ENCODE measurements at regions not wholly inside any gene's neighbourhood (a gene's known extent, or its start where the extent isn't known, plus 50 kb on each side); places are given as distances from the start of the nearest gene placed in this dataset.
"Not testable (repeated sequence)": the region's sequence is repeated elsewhere in the genome, so short reads cannot be mapped to it uniquely, and the experiment has no call there.

- WGBS, 3 donors = 61 to 72% (median 68%) methylated on average over 1 of the region's 1 CpG
- no peak for DNase-seq
- Histone ChIP-seq H3K4me3 (ENCODE audit: low read depth in 1 of 3, low read length in 3 of 3) (no peak overlapping the region), H3K36me3 (ENCODE audit: control insufficient read depth in 3 of 3, insufficient read depth in 2 of 3, low read depth in 1 of 3, low read length in 3 of 3) (no peaks in the 10 kb centered on the region), H3K4me1 (ENCODE audit: control insufficient read depth in 3 of 3, insufficient read depth in 2 of 3, low read depth in 1 of 3, low read length in 2 of 3) (no peaks in the 10 kb centered on the region), H3K9me3 (ENCODE audit: control insufficient read depth in 2 of 2, insufficient read depth in 1 of 2, low read depth in 1 of 2, low read length in 1 of 2) (no peaks in the 10 kb centered on the region), H3K27me3 (ENCODE audit: control insufficient read depth in 3 of 3, insufficient read depth in 3 of 3, low read length in 3 of 3) (no peaks in the 10 kb centered on the region), H3K27ac (ENCODE audit: low read depth in 1 of 3, low read length in 2 of 3) (no peak overlapping the region)
- FAIRE-seq = no peak
These were observed 277.6 kb upstream of the RASGRP1 start for GRCh38 chr15:38842226-38842625.

GRCh38 chr15:38843051-38843501 is 278.5 kb upstream of the RASGRP1 start:
- DNase-seq (no peak), FAIRE-seq (no peak)
- no peak overlapping the region for H3K4me3 ChIP-seq (ENCODE audit: low read depth in 1 of 3, low read length in 3 of 3)
- 67 to 75% (median 68%) methylated on average over 3 of the region's 3 CpGs for WGBS, 3 donors
- H3K27ac ChIP-seq (ENCODE audit: low read depth in 1 of 3, low read length in 2 of 3) = no peak overlapping the region
- H3K36me3 ChIP-seq (ENCODE audit: control insufficient read depth in 3 of 3, insufficient read depth in 2 of 3, low read depth in 1 of 3, low read length in 3 of 3) = no peaks in the 10 kb centered on the region
- no peaks in the 10 kb centered on the region for H3K27me3 ChIP-seq (ENCODE audit: control insufficient read depth in 3 of 3, insufficient read depth in 3 of 3, low read length in 3 of 3)
- H3K4me1 ChIP-seq (ENCODE audit: control insufficient read depth in 3 of 3, insufficient read depth in 2 of 3, low read depth in 1 of 3, low read length in 2 of 3) = no peaks in the 10 kb centered on the region
- H3K9me3 ChIP-seq (ENCODE audit: control insufficient read depth in 2 of 2, insufficient read depth in 1 of 2, low read depth in 1 of 2, low read length in 1 of 2) = no peaks in the 10 kb centered on the region

- FAIRE-seq (no peak), DNase-seq (no peak)
- H3K4me3 ChIP-seq (ENCODE audit: low read depth in 1 of 3, low read length in 3 of 3) = no peak overlapping the region
- WGBS, 3 donors = 46 to 57% (median 48%) methylated on average over 10 of the region's 10 CpGs
- H3K27ac ChIP-seq (ENCODE audit: low read depth in 1 of 3, low read length in 2 of 3) = peak overlapping the region in 1 of 3 donors; percentile 33
- H3K36me3 ChIP-seq (ENCODE audit: control insufficient read depth in 3 of 3, insufficient read depth in 2 of 3, low read depth in 1 of 3, low read length in 3 of 3) = no peaks in the 10 kb centered on the region
- H3K4me1 ChIP-seq (ENCODE audit: control insufficient read depth in 3 of 3, insufficient read depth in 2 of 3, low read depth in 1 of 3, low read length in 2 of 3) = no peaks in the 10 kb centered on the region
- no peaks in the 10 kb centered on the region for H3K27me3 ChIP-seq (ENCODE audit: control insufficient read depth in 3 of 3, insufficient read depth in 3 of 3, low read length in 3 of 3)
- H3K9me3 ChIP-seq (ENCODE audit: control insufficient read depth in 2 of 2, insufficient read depth in 1 of 2, low read depth in 1 of 2, low read length in 1 of 2) = no peaks in the 10 kb centered on the region
These were observed 279.3 kb upstream of the RASGRP1 start for GRCh38 chr15:38843736-38844590.

- Histone ChIP-seq H3K9me3 (ENCODE audit: control insufficient read depth in 2 of 2, insufficient read depth in 1 of 2, low read depth in 1 of 2, low read length in 1 of 2) (no peaks in the 10 kb centered on the region), H3K4me1 (ENCODE audit: control insufficient read depth in 3 of 3, insufficient read depth in 2 of 3, low read depth in 1 of 3, low read length in 2 of 3) (no peaks in the 10 kb centered on the region), H3K27ac (ENCODE audit: low read depth in 1 of 3, low read length in 2 of 3) (no peak overlapping the region), H3K36me3 (ENCODE audit: control insufficient read depth in 3 of 3, insufficient read depth in 2 of 3, low read depth in 1 of 3, low read length in 3 of 3) (no peaks in the 10 kb centered on the region), H3K27me3 (ENCODE audit: control insufficient read depth in 3 of 3, insufficient read depth in 3 of 3, low read length in 3 of 3) (no peaks in the 10 kb centered on the region), H3K4me3 (ENCODE audit: low read depth in 1 of 3, low read length in 3 of 3) (no peak overlapping the region)
- FAIRE-seq (no peak), DNase-seq (no peak)
- 24 to 46% (median 44%) methylated on average over 1 of the region's 1 CpG for WGBS, 3 donors
These were observed 280.1 kb upstream of the RASGRP1 start for GRCh38 chr15:38844736-38845135.

- Histone ChIP-seq H3K36me3 (ENCODE audit: control insufficient read depth in 3 of 3, insufficient read depth in 2 of 3, low read depth in 1 of 3, low read length in 3 of 3) (no peaks in the 10 kb centered on the region), H3K9me3 (ENCODE audit: control insufficient read depth in 2 of 2, insufficient read depth in 1 of 2, low read depth in 1 of 2, low read length in 1 of 2) (no peaks in the 10 kb centered on the region), H3K27me3 (ENCODE audit: control insufficient read depth in 3 of 3, insufficient read depth in 3 of 3, low read length in 3 of 3) (no peaks in the 10 kb centered on the region), H3K27ac (ENCODE audit: low read depth in 1 of 3, low read length in 2 of 3) (no peak overlapping the region), H3K4me3 (ENCODE audit: low read depth in 1 of 3, low read length in 3 of 3) (no peak overlapping the region), H3K4me1 (ENCODE audit: control insufficient read depth in 3 of 3, insufficient read depth in 2 of 3, low read depth in 1 of 3, low read length in 2 of 3) (no peaks in the 10 kb centered on the region)
- FAIRE-seq (no peak), DNase-seq (no peak)
- 39 to 55% (median 44%) methylated on average over 2 of the region's 2 CpGs for WGBS, 3 donors
These were observed 281.7 kb upstream of the RASGRP1 start for GRCh38 chr15:38846346-38846745.

GRCh38 chr15:38847666-38848065 is 283.1 kb upstream of the RASGRP1 start:
- DNase-seq (no peak), FAIRE-seq (no peak)
- Histone ChIP-seq H3K9me3 (ENCODE audit: control insufficient read depth in 2 of 2, insufficient read depth in 1 of 2, low read depth in 1 of 2, low read length in 1 of 2) (no peaks in the 10 kb centered on the region), H3K27me3 (ENCODE audit: control insufficient read depth in 3 of 3, insufficient read depth in 3 of 3, low read length in 3 of 3) (no peaks in the 10 kb centered on the region), H3K4me3 (ENCODE audit: low read depth in 1 of 3, low read length in 3 of 3) (no peak overlapping the region), H3K36me3 (ENCODE audit: control insufficient read depth in 3 of 3, insufficient read depth in 2 of 3, low read depth in 1 of 3, low read length in 3 of 3) (no peaks in the 10 kb centered on the region), H3K4me1 (ENCODE audit: control insufficient read depth in 3 of 3, insufficient read depth in 2 of 3, low read depth in 1 of 3, low read length in 2 of 3) (no peaks in the 10 kb centered on the region), H3K27ac (ENCODE audit: low read depth in 1 of 3, low read length in 2 of 3) (no peak overlapping the region)
- WGBS, 3 donors = 76 to 90% (median 88%) methylated on average over 5 of the region's 5 CpGs

- no peaks in the 10 kb centered on the region for H3K4me1 ChIP-seq (ENCODE audit: control insufficient read depth in 3 of 3, insufficient read depth in 2 of 3, low read depth in 1 of 3, low read length in 2 of 3)
- H3K4me3 ChIP-seq (ENCODE audit: low read depth in 1 of 3, low read length in 3 of 3) = no peak overlapping the region
- no peaks in the 10 kb centered on the region for H3K9me3 ChIP-seq (ENCODE audit: control insufficient read depth in 2 of 2, insufficient read depth in 1 of 2, low read depth in 1 of 2, low read length in 1 of 2)
- H3K27ac ChIP-seq (ENCODE audit: low read depth in 1 of 3, low read length in 2 of 3) = no peak overlapping the region
- FAIRE-seq (no peak), DNase-seq (no peak)
- no peaks in the 10 kb centered on the region for H3K36me3 ChIP-seq (ENCODE audit: control insufficient read depth in 3 of 3, insufficient read depth in 2 of 3, low read depth in 1 of 3, low read length in 3 of 3)
- 0 to 28% (median 14%) methylated on average over 1 of the region's 1 CpG for WGBS, 3 donors
- no peaks in the 10 kb centered on the region for H3K27me3 ChIP-seq (ENCODE audit: control insufficient read depth in 3 of 3, insufficient read depth in 3 of 3, low read length in 3 of 3)
These were observed 284.4 kb upstream of the RASGRP1 start for GRCh38 chr15:38849046-38849445.

GRCh38 chr15:38852188-38852587 is 287.6 kb upstream of the RASGRP1 start:
- no CpG with 5 or more reads among the region's 1 CpG for WGBS, 3 donors

GRCh38 chr15:38853608-38854007 is 289.0 kb upstream of the RASGRP1 start:
- H3K4me3 ChIP-seq (ENCODE audit: low read depth in 1 of 3, low read length in 3 of 3) = no peak overlapping the region
- H3K27me3 ChIP-seq (ENCODE audit: control insufficient read depth in 3 of 3, insufficient read depth in 3 of 3, low read length in 3 of 3) = peaks cover 0 to 2% (median 0%) of the 10 kb centered on the region in 3 donors
- no peaks in the 10 kb centered on the region for H3K9me3 ChIP-seq (ENCODE audit: control insufficient read depth in 2 of 2, insufficient read depth in 1 of 2, low read depth in 1 of 2, low read length in 1 of 2)
- no peaks in the 10 kb centered on the region for H3K4me1 ChIP-seq (ENCODE audit: control insufficient read depth in 3 of 3, insufficient read depth in 2 of 3, low read depth in 1 of 3, low read length in 2 of 3)
- DNase-seq (no peak), FAIRE-seq (no peak)
- no peaks in the 10 kb centered on the region for H3K36me3 ChIP-seq (ENCODE audit: control insufficient read depth in 3 of 3, insufficient read depth in 2 of 3, low read depth in 1 of 3, low read length in 3 of 3)
- H3K27ac ChIP-seq (ENCODE audit: low read depth in 1 of 3, low read length in 2 of 3) = no peak overlapping the region
- 25 to 67% (median 57%) methylated on average over 1 of the region's 1 CpG for WGBS, 3 donors

More at GRCh38 chr15:38852188-38852587, 287.6 kb upstream of the RASGRP1 start:
- not testable (repeated sequence) for FAIRE-seq; H3K4me1 ChIP-seq (ENCODE audit: control insufficient read depth in 3 of 3, insufficient read depth in 2 of 3, low read depth in 1 of 3, low read length in 2 of 3); DNase-seq; H3K36me3 ChIP-seq (ENCODE audit: control insufficient read depth in 3 of 3, insufficient read depth in 2 of 3, low read depth in 1 of 3, low read length in 3 of 3); H3K9me3 ChIP-seq (ENCODE audit: control insufficient read depth in 2 of 2, insufficient read depth in 1 of 2, low read depth in 1 of 2, low read length in 1 of 2); H3K27me3 ChIP-seq (ENCODE audit: control insufficient read depth in 3 of 3, insufficient read depth in 3 of 3, low read length in 3 of 3); H3K4me3 ChIP-seq (ENCODE audit: low read depth in 1 of 3, low read length in 3 of 3); H3K27ac ChIP-seq (ENCODE audit: low read depth in 1 of 3, low read length in 2 of 3)

Data from small intestine (tissue), 7 donors.